ENCODE measurements at regions not wholly inside any gene's neighbourhood (a gene's known extent, or its start where the extent isn't known, plus 50 kb on each side); places are given as distances from the start of the nearest gene placed in this dataset.
A peak's percentile ranks its signal among the peaks of the same experiment; 100 is the strongest.
"Not testable (repeated sequence)": the region's sequence is repeated elsewhere in the genome, so short reads cannot be mapped to it uniquely, and the experiment has no call there.

DNA sequence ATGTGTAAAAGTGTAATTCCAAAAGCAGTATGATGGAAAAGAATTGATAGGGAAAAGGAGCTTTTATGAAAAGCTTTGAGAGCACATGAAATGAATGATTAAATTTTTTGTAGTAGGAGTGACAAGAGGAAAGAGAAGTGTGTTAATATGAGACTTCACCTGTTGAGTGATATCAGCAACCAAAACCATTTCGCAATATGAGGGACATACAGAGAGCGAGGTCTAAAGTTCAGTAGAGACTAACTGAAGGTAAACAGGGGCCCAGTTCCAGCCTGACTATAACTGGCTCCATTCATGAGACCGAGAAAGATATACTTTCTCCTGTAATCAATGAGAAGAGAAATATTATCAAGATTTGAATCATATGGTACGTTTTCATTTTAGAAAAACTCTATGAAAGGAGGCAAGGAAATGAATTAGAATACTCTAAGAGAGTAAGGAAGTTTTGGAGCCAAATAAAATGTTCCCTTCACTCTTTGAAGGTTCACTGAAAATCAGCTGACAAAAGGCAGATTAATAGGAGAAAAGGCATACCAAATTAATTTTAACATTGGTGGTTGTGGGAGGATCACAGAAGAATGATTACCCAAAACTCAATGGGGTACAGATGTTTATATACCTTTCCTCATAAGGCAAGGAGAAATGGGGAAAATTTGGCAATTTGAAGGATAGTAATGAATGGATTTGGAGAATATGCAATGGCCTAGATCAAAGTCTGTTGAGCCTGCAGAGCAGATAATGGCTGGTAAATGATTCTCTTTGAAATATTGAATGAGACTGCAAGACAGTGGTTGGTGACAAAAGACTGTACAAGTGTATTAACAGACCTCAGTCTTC is 932.2 kb downstream of the TDRD15 start:
- TF ChIP-seq ZNF274 (IDR thresholded peaks at IDR 0.05; ENCODE audit: low read depth, low read length), result no peak
- TF ChIP-seq YY1 (IDR thresholded peaks at IDR 0.05; ENCODE audit: insufficient read depth, insufficient read length), result no peak
- no peak for TF ChIP-seq SUZ12 (IDR thresholded peaks at IDR 0.05; ENCODE audit: extremely low read depth, insufficient read depth, insufficient read length)
- Histone ChIP-seq H3K9me3 (ENCODE audit: insufficient read depth, low read length) (no peaks in the 10 kb centered on the region), H3K4me1 (ENCODE audit: insufficient read depth, insufficient read length) (no peaks in the 10 kb centered on the region), H3K36me3 (ENCODE audit: insufficient read depth, insufficient read length, low read length) (no peaks in the 10 kb centered on the region), H3K27me3 (ENCODE audit: insufficient read depth, insufficient read length) (no peaks in the 10 kb centered on the region), H3K9ac (ENCODE audit: insufficient read length, low read depth) (no peak overlapping the region), H3K4me3 (ENCODE audit: insufficient read length, low read depth) (no peak overlapping the region)
- no peak for DNase-seq (ENCODE audit: low read depth, low spot score)

- no peaks in the 10 kb centered on the region for H3K27me3 ChIP-seq (ENCODE audit: insufficient read depth, insufficient read length)
- no peaks in the 10 kb centered on the region for H3K9me3 ChIP-seq (ENCODE audit: insufficient read depth, low read length)
- no peaks in the 10 kb centered on the region for H3K36me3 ChIP-seq (ENCODE audit: insufficient read depth, insufficient read length, low read length)
- H3K9ac ChIP-seq (ENCODE audit: insufficient read length, low read depth), result no peak overlapping the region
- no peak for TF ChIP-seq YY1 (IDR thresholded peaks at IDR 0.05; ENCODE audit: insufficient read depth, insufficient read length)
- no peak overlapping the region for H3K4me3 ChIP-seq (ENCODE audit: insufficient read length, low read depth)
- H3K4me1 ChIP-seq (ENCODE audit: insufficient read depth, insufficient read length), result no peaks in the 10 kb centered on the region
- no peak for DNase-seq (ENCODE audit: low read depth, low spot score)
Measured at GRCh38 chr2:22056621-22057132, 932.9 kb downstream of the TDRD15 start.

DNA sequence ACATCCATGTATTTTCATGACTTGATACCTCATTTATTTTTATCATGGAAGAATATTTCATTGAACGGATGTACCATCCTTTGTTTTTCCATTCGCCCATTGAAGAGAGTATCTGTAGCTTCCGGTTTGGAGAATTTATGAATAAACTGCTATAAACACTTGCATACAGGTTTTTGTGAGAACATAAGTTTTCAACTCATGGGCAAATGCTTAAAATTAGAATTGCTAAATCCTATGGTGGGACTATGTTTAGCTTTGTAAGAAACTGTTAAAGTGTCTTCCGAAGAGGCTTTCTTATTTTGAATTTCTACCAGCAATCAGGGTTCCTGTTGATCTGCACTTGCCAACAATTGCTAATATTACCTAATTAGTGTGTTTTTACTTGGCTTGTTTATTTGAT is 938.9 kb downstream of the TDRD15 start:
- Histone ChIP-seq H3K36me3 (ENCODE audit: insufficient read depth, insufficient read length, low read length) (no peaks in the 10 kb centered on the region), H3K27me3 (ENCODE audit: insufficient read depth, insufficient read length) (no peaks in the 10 kb centered on the region), H3K9ac (ENCODE audit: insufficient read length, low read depth) (no peak overlapping the region), H3K4me3 (ENCODE audit: insufficient read length, low read depth) (no peak overlapping the region), H3K9me3 (ENCODE audit: insufficient read depth, low read length) (no peaks in the 10 kb centered on the region; the same call in 1 of the 2 replicates), H3K4me1 (ENCODE audit: insufficient read depth, insufficient read length) (no peaks in the 10 kb centered on the region)
- TF ChIP-seq SUZ12 (IDR thresholded peaks at IDR 0.05; ENCODE audit: extremely low read depth, insufficient read depth, insufficient read length) (no peak), YY1 (IDR thresholded peaks at IDR 0.05; ENCODE audit: insufficient read depth, insufficient read length) (no peak), ZNF274 (IDR thresholded peaks at IDR 0.05; ENCODE audit: low read depth, low read length) (no peak)
- no peak for DNase-seq (ENCODE audit: low read depth, low spot score)

DNA sequence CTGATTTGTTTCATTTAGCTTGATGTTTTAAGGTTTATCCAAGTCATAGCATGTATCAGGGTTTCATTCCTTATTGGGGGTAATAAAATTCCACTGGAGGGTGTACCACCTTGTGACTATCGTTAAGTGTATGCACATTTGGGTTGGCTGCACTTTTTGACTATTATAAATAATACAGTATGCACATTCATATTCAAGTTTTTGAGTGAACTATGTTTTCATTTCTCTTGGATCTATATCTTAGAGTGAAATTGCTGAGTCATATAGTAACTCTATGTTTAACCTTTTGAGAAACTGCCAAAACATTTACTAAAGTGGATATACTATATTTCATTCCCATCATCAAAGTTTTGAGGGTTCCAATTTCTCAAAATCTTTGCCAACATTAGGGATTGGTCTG is 952.7 kb downstream of the TDRD15 start:
- H3K4me3 ChIP-seq (ENCODE audit: insufficient read length, low read depth), result no peak overlapping the region
- no peaks in the 10 kb centered on the region for H3K27me3 ChIP-seq (ENCODE audit: insufficient read depth, insufficient read length)
- no peaks in the 10 kb centered on the region for H3K36me3 ChIP-seq (ENCODE audit: insufficient read depth, insufficient read length, low read length)
- H3K9me3 ChIP-seq (ENCODE audit: insufficient read depth, low read length), result no peaks in the 10 kb centered on the region
- no peak overlapping the region for H3K9ac ChIP-seq (ENCODE audit: insufficient read length, low read depth)
- TF ChIP-seq ZNF274 (IDR thresholded peaks at IDR 0.05; ENCODE audit: low read depth, low read length), result no peak
- no peak for TF ChIP-seq SUZ12 (IDR thresholded peaks at IDR 0.05; ENCODE audit: extremely low read depth, insufficient read depth, insufficient read length)
- TF ChIP-seq YY1 (IDR thresholded peaks at IDR 0.05; ENCODE audit: insufficient read depth, insufficient read length), result no peak
- no peak for DNase-seq (ENCODE audit: low read depth, low spot score)
- H3K4me1 ChIP-seq (ENCODE audit: insufficient read depth, insufficient read length), result no peaks in the 10 kb centered on the region

- no peak overlapping the region for H3K4me3 ChIP-seq (ENCODE audit: insufficient read length, low read depth)
- no peak overlapping the region for H3K9ac ChIP-seq (ENCODE audit: insufficient read length, low read depth)
- H3K27me3 ChIP-seq (ENCODE audit: insufficient read depth, insufficient read length), result no peaks in the 10 kb centered on the region
- DNase-seq (ENCODE audit: low read depth, low spot score), result peak; percentile 1
- H3K9me3 ChIP-seq (ENCODE audit: insufficient read depth, low read length), result no peaks in the 10 kb centered on the region
- H3K36me3 ChIP-seq (ENCODE audit: insufficient read depth, insufficient read length, low read length), result no peaks in the 10 kb centered on the region
- TF ChIP-seq YY1 (IDR thresholded peaks at IDR 0.05; ENCODE audit: insufficient read depth, insufficient read length) (no peak), ZNF274 (IDR thresholded peaks at IDR 0.05; ENCODE audit: low read depth, low read length) (no peak), SUZ12 (IDR thresholded peaks at IDR 0.05; ENCODE audit: extremely low read depth, insufficient read depth, insufficient read length) (no peak)
- H3K4me1 ChIP-seq (ENCODE audit: insufficient read depth, insufficient read length), result no peaks in the 10 kb centered on the region
Measured at GRCh38 chr2:22078701-22079100, 954.9 kb downstream of the TDRD15 start.

GRCh38 chr2:22079583-22079982 is 955.8 kb downstream of the TDRD15 start:
- Histone ChIP-seq H3K4me1 (ENCODE audit: insufficient read depth, insufficient read length) (no peaks in the 10 kb centered on the region), H3K9ac (ENCODE audit: insufficient read length, low read depth) (no peak overlapping the region), H3K4me3 (ENCODE audit: insufficient read length, low read depth) (no peak overlapping the region), H3K27me3 (ENCODE audit: insufficient read depth, insufficient read length) (no peaks in the 10 kb centered on the region), H3K36me3 (ENCODE audit: insufficient read depth, insufficient read length, low read length) (no peaks in the 10 kb centered on the region), H3K9me3 (ENCODE audit: insufficient read depth, low read length) (no peaks in the 10 kb centered on the region)
- TF ChIP-seq SUZ12 (IDR thresholded peaks at IDR 0.05; ENCODE audit: extremely low read depth, insufficient read depth, insufficient read length) (no peak), YY1 (IDR thresholded peaks at IDR 0.05; ENCODE audit: insufficient read depth, insufficient read length) (no peak), ZNF274 (IDR thresholded peaks at IDR 0.05; ENCODE audit: low read depth, low read length) (no peak)
- DNase-seq (ENCODE audit: low read depth, low spot score), result no peak

- H3K4me3 ChIP-seq (ENCODE audit: insufficient read length, low read depth), result no peak overlapping the region
- TF ChIP-seq ZNF274 (IDR thresholded peaks at IDR 0.05; ENCODE audit: low read depth, low read length), result no peak
- TF ChIP-seq YY1 (IDR thresholded peaks at IDR 0.05; ENCODE audit: insufficient read depth, insufficient read length), result no peak
- TF ChIP-seq SUZ12 (IDR thresholded peaks at IDR 0.05; ENCODE audit: extremely low read depth, insufficient read depth, insufficient read length), result no peak
- no peaks in the 10 kb centered on the region for H3K36me3 ChIP-seq (ENCODE audit: insufficient read depth, insufficient read length, low read length)
- no peak for DNase-seq (ENCODE audit: low read depth, low spot score)
- H3K9ac ChIP-seq (ENCODE audit: insufficient read length, low read depth), result no peak overlapping the region
- no peaks in the 10 kb centered on the region for H3K27me3 ChIP-seq (ENCODE audit: insufficient read depth, insufficient read length)
- H3K4me1 ChIP-seq (ENCODE audit: insufficient read depth, insufficient read length), result no peaks in the 10 kb centered on the region
- H3K9me3 ChIP-seq (ENCODE audit: insufficient read depth, low read length), result no peaks in the 10 kb centered on the region
Measured at GRCh38 chr2:22086726-22087125, 963.0 kb downstream of the TDRD15 start.

DNA sequence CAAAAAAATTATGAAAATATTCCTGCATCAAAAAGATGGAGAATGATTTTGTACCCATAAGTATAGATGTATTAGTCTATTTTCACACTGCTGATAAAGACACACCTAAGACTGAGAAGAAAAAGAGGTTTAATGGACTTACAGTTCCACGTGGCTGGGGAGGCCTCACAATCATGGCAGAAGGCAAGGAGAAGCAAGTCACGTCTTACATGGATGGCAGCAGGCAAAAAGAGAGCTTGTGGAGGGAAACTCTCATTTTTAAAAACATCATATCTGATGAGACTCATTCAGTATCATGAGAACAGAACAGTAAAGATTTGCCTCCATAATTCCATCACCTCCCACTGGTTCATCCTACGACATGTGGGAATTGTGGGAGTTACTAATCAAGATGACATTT is 979.8 kb downstream of the TDRD15 start:
- H3K27me3 ChIP-seq (ENCODE audit: insufficient read depth, insufficient read length); H3K9ac ChIP-seq (ENCODE audit: insufficient read length, low read depth); H3K9me3 ChIP-seq (ENCODE audit: insufficient read depth, low read length); H3K4me1 ChIP-seq (ENCODE audit: insufficient read depth, insufficient read length); H3K36me3 ChIP-seq (ENCODE audit: insufficient read depth, insufficient read length, low read length); H3K4me3 ChIP-seq (ENCODE audit: insufficient read length, low read depth); DNase-seq (ENCODE audit: low read depth, low spot score): not testable (repeated sequence)
